SK-N-SH (cell line): ENCODE measurements at regions not wholly inside any gene's neighbourhood (a gene's known extent, or its start where the extent isn't known, plus 50 kb on each side); places are given as distances from the start of the nearest gene placed in this dataset.

Source experiments
- CTCF ChIA-PET: fragments of 300-600, 350-600 bp; formaldehyde crosslinking; extraction: SDS; loops from one replicate; lab custom pipeline; 2021; lab: Yijun Ruan, JAX
- POLR2A ChIA-PET: fragments of 350-600 bp; sonication (Branson Sonifier 250); formaldehyde crosslinking; extraction: SDS; loops from one replicate; lab custom pipeline; 2020; ENCODE audit warnings: antibody characterized with exemption, inconsistent platforms; lab: Yijun Ruan, JAX
- DNase-seq: peaks from one replicate; pipeline ENCODE4 v3.0.0; 2012
- H2AFZ ChIP-seq: fragments of 200-600 bp; sonication (generic); 2 replicates; pipeline ENCODE4 v1.8.1; 2016; ENCODE audit warnings: antibody characterized with exemption, mild to moderate bottlenecking, low read depth
- H3F3A ChIP-seq: fragments of 200-600 bp; sonication (generic); replicated peaks from 2 replicates; pipeline ENCODE3; 2016; ENCODE audit warnings: antibody characterized with exemption, mild to moderate bottlenecking; ENCODE audit not compliant: insufficient read depth
- H3K27ac ChIP-seq, 2 experiments: fragments of 200-500 bp in 1 of 2; fragments of 200-600 bp in 1 of 2; sonication (Bioruptor generic) in 1 of 2; sonication (generic), shearing (Covaris generic) in 1 of 2; 2 replicates each; pipeline versions ENCODE4 v1.5.1 to v1.6.1; 2014 to 2016; ENCODE audit warnings: low read depth in 2 of 2, inconsistent platforms in 1 of 2, low read length in 1 of 2, mild to moderate bottlenecking in 1 of 2, mixed read lengths in 1 of 2
- H3K27me3 ChIP-seq: fragments of 200-600 bp; sonication (generic), shearing (Covaris generic); 2 replicates; pipeline ENCODE4 v1.6.1; 2016; ENCODE audit warnings: mixed run types; ENCODE audit not compliant: insufficient read depth
- H3K36me3 ChIP-seq, 2 experiments: fragments of 200-500 bp in 1 of 2; fragments of 200-600 bp in 1 of 2; sonication (Bioruptor generic) in 1 of 2; sonication (generic) in 1 of 2; replicated peaks in 1 of 2; 2 replicates each; pipeline versions ENCODE3 to v1.5.1; 2014 to 2016; ENCODE audit warnings: low read length in 1 of 2, mild to moderate bottlenecking in 1 of 2; ENCODE audit not compliant: insufficient read depth in 2 of 2, control insufficient read depth in 1 of 2
- H3K4me1 ChIP-seq, 2 experiments: fragments of 200-500 bp in 1 of 2; fragments of 200-600 bp in 1 of 2; sonication (Bioruptor generic) in 1 of 2; sonication (generic), shearing (Covaris generic) in 1 of 2; 2 replicates each; pipeline versions ENCODE4 v1.5.1 to v1.6.1; 2014 to 2016; ENCODE audit warnings: low read depth in 1 of 2, low read length in 1 of 2, mixed run types in 1 of 2; ENCODE audit not compliant: insufficient read depth in 2 of 2, control insufficient read depth in 1 of 2
- H3K4me2 ChIP-seq: fragments of 200-600 bp; sonication (generic), shearing (Covaris generic); 2 replicates; pipeline ENCODE4 v1.6.1; 2017; ENCODE audit warnings: mixed run types
- H3K4me3 ChIP-seq, 2 experiments: fragments of 200-500 bp in 1 of 2; fragments of 200-600 bp in 1 of 2; sonication (Bioruptor generic) in 1 of 2; sonication (generic), shearing (Covaris generic) in 1 of 2; 2 replicates each; pipeline versions ENCODE4 v1.5.1 to v1.8.1; 2014 to 2016; ENCODE audit warnings: low read depth in 2 of 2, inconsistent platforms in 1 of 2, low read length in 1 of 2, mild to moderate bottlenecking in 1 of 2, mixed read lengths in 1 of 2, moderate library complexity in 1 of 2
- H3K79me2 ChIP-seq: fragments of 200-600 bp; sonication (generic); 2 replicates; pipeline ENCODE4 v1.8.1; 2017; ENCODE audit warnings: mild to moderate bottlenecking; ENCODE audit not compliant: insufficient read depth
- H3K9ac ChIP-seq: fragments of 200-600 bp; sonication (generic); 2 replicates; pipeline ENCODE4 v1.6.1; 2017; ENCODE audit warnings: mixed run types
- H3K9me2 ChIP-seq: fragments of 200-600 bp; sonication (generic); 2 replicates; pipeline ENCODE4 v1.6.1; 2017; ENCODE audit warnings: mixed run types
- H3K9me3 ChIP-seq: fragments of 200-600 bp; sonication (generic); 2 replicates; pipeline ENCODE4 v1.6.1; 2017; ENCODE audit warnings: mixed run types, mild to moderate bottlenecking, moderate library complexity
- H4K20me1 ChIP-seq: fragments of 200-600 bp; sonication (generic); 2 replicates; pipeline ENCODE4 v1.6.1; 2017; ENCODE audit warnings: mild to moderate bottlenecking, mixed run types; ENCODE audit not compliant: insufficient read depth
- CHD2 ChIP-seq: fragments of 150-350 bp; IDR thresholded peaks from 2 replicates; pipeline ENCODE4 v1.6.1; 2018; ENCODE audit warnings: low read length; ENCODE audit not compliant: partially characterized antibody
- FOSL2 ChIP-seq: IDR thresholded peaks from 2 replicates; pipeline ENCODE4 v1.4.0; 2012; ENCODE audit warnings: low read depth, mild to moderate bottlenecking, moderate library complexity, borderline replicate concordance
- FOXM1 ChIP-seq: IDR thresholded peaks from 2 replicates; pipeline ENCODE4 v1.4.0; 2012; ENCODE audit warnings: low read depth, mild to moderate bottlenecking
- GABPA ChIP-seq: IDR thresholded peaks from 2 replicates; pipeline ENCODE4 v1.4.0; 2012; ENCODE audit warnings: low read depth, mild to moderate bottlenecking
- GATA2 ChIP-seq: sonication (generic); formaldehyde crosslinking; IDR thresholded peaks from 2 replicates; pipeline ENCODE4 v1.5.0; 2020; ENCODE audit warnings: mild to moderate bottlenecking, missing genetic modification reagents
- JUND ChIP-seq: IDR thresholded peaks from 2 replicates; pipeline ENCODE4 v1.4.0; 2012
- MEF2A ChIP-seq: IDR thresholded peaks from 2 replicates; pipeline ENCODE4 v1.4.0; 2012; ENCODE audit warnings: low read depth, borderline replicate concordance
- MXI1 ChIP-seq: IDR thresholded peaks from 2 replicates; pipeline ENCODE4 v1.6.1; 2012; ENCODE audit warnings: mild to moderate bottlenecking, low read depth, low read length, improper control_type of control experiment
- NRF1 ChIP-seq: IDR thresholded peaks from 2 replicates; pipeline ENCODE4 v1.6.1; 2012; ENCODE audit warnings: low read depth, mild to moderate bottlenecking, low read length
- RAD21 ChIP-seq: IDR thresholded peaks from 2 replicates; pipeline ENCODE4 v1.6.1; 2012; ENCODE audit warnings: mild to moderate bottlenecking, low read length
- RCOR1 ChIP-seq: fragments of 150-350 bp; IDR thresholded peaks from 2 replicates; pipeline ENCODE4 v1.6.1; 2017; ENCODE audit warnings: antibody characterized with exemption, low read length
- RFX5 ChIP-seq: IDR thresholded peaks from 2 replicates; pipeline ENCODE4 v1.6.1; 2012; ENCODE audit warnings: mild to moderate bottlenecking, improper control_type of control experiment, low read length
- RXRA ChIP-seq: IDR thresholded peaks from 2 replicates; pipeline ENCODE4 v1.4.0; 2012; ENCODE audit warnings: low read depth, mild to moderate bottlenecking, borderline replicate concordance
- SMC3 ChIP-seq: IDR thresholded peaks from 2 replicates; pipeline ENCODE4 v1.6.1; 2012; ENCODE audit warnings: low read depth, low read length, improper control_type of control experiment
- TCF12 ChIP-seq: IDR thresholded peaks from 2 replicates; pipeline ENCODE4 v1.4.0; 2012
- TEAD4 ChIP-seq: IDR thresholded peaks from 2 replicates; pipeline ENCODE4 v1.4.0; 2012; ENCODE audit warnings: mild to moderate bottlenecking, borderline replicate concordance; ENCODE audit not compliant: insufficient read depth
- WGBS: methylation state at CpG from one replicate; pipeline ENCODE4 v1.1.6; 2017; ENCODE audit warnings: low lambda C conversion rate; 5-methylcytosine and 5-hydroxymethylcytosine counted together
- TF ChIP-seq, protein P1 (sequence below): fragments of 200-600 bp; sonication (generic); IDR thresholded peaks from 2 replicates; pipeline ENCODE4 v1.6.1; 2017; ENCODE audit warnings: antibody characterized with exemption, mild to moderate bottlenecking, moderate library complexity
- TF ChIP-seq, protein P2 (sequence below): IDR thresholded peaks from 2 replicates; pipeline ENCODE4; 2012
- TF ChIP-seq, protein P3 (sequence below): fragments of 150-350 bp; IDR thresholded peaks from 2 replicates; pipeline ENCODE4 v1.6.1; 2016; ENCODE audit warnings: mild to moderate bottlenecking, low read depth, low read length
- TF ChIP-seq, protein P4 (sequence below): IDR thresholded peaks from 2 replicates; pipeline ENCODE4 v1.4.0; 2012; ENCODE audit warnings: low read depth

DNA sequence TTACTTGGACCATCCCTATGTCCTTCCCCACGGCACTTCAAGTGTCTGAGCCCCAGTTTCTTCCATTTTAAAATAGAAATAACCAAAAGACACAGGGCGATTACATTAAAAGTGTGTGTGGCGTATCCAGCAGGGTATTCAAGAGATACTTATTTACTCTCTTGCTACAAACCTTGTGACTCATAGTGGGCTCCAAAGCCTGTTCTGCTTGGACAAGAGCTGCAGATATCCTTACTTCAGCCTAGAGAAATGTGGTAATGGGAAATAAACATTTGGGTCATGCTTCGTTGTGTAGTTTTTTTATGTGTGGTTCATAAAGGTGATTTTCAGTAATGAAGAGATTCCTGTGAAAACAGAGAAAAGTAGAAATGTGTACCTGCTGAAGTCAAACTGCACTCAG lies 288.9 kb upstream of the CDH11 start (continued):
- no peak for TF ChIP-seq GATA2 (CRISPR knock-in tag)
- TF ChIP-seq, all 33 proteins: peak for 0

DNA sequence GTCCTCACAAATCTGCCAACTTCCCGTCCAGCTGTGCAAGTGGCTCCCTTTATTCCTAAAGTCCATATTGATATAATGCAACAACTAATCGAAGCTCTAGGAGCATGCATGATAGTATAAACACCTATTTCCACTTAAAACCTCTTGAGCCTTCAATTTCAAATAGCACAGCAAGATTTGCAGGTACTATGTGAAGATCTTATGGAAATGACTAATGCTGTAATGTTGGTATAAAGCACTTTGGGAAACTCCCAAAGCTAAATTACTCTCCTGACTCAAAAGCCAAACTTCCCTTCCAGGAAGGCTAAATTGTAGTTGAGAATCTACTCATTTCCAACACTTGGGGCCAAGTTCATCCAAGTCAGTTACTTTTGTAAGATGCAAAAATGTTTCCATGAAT lies 287.6 kb upstream of the CDH11 start:
- Histone ChIP-seq H3K79me2 (no peaks in the 10 kb centered on the region), H3K36me3 (no peaks in the 10 kb centered on the region), H3K9me3 (no peaks in the 10 kb centered on the region), H3K27ac (no peak overlapping the region), H3K4me1 (peaks cover 8 to 9% of the 10 kb centered on the region in 2 experiments), H4K20me1 (no peaks in the 10 kb centered on the region), H3K27me3 (no peaks in the 10 kb centered on the region), H2AFZ (no peak overlapping the region), H3K9ac (no peak overlapping the region), H3K4me2 (no peak overlapping the region), H3K4me3 (no peak overlapping the region), H3F3A (peaks cover 12% of the 10 kb centered on the region), H3K9me2 (no peaks in the 10 kb centered on the region)
- WGBS: 68% methylated on average over 2 of the region's 2 CpGs
- TF ChIP-seq RFX5 (no peak), FOSL2 (0 out of 2 replicates have a peak, but pooled peaks have one; percentile 4)
- no peak for DNase-seq
- ChIA-PET POLR2A (no interaction called here), CTCF (interaction anchor here (0.8 kb wide), 1 partner anchor 265 kb away, joined by 3 read pairs; no protein-coding TSS in a partner anchor)

DNA sequence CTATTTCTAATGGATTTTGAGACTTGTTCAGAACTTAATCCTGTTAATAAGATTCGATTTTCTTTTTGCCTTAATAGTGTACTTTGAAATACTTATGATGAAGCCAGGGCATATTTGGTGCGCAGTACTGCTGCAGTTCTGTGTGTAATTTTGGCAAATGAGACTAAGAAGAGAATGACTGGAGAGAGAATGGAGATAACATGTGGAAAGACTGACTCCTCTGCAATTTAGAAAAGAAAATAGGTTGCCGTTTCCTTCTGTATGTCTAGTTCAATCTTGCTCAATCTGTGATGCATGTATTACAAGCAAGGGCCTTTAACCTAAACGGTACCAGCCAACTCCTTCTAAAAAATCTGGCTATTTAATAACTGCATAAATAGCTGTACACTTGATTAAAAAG lies 285.1 kb upstream of the CDH11 start:
- no peak for DNase-seq
- Histone ChIP-seq H3K36me3 (no peaks in the 10 kb centered on the region), H2AFZ (no peak overlapping the region), H3K79me2 (no peaks in the 10 kb centered on the region), H3K4me3 (no peak overlapping the region), H3K27me3 (no peaks in the 10 kb centered on the region), H3K4me1 (peaks cover 3 to 8% of the 10 kb centered on the region in 2 experiments; a peak in 3 of 4 replicates), H3K9ac (no peak overlapping the region), H3K9me2 (no peaks in the 10 kb centered on the region), H3F3A (peaks cover 6% of the 10 kb centered on the region), H3K9me3 (no peaks in the 10 kb centered on the region)
- POLR2A ChIA-PET: no interaction called here
- TF ChIP-seq, protein P1, sequence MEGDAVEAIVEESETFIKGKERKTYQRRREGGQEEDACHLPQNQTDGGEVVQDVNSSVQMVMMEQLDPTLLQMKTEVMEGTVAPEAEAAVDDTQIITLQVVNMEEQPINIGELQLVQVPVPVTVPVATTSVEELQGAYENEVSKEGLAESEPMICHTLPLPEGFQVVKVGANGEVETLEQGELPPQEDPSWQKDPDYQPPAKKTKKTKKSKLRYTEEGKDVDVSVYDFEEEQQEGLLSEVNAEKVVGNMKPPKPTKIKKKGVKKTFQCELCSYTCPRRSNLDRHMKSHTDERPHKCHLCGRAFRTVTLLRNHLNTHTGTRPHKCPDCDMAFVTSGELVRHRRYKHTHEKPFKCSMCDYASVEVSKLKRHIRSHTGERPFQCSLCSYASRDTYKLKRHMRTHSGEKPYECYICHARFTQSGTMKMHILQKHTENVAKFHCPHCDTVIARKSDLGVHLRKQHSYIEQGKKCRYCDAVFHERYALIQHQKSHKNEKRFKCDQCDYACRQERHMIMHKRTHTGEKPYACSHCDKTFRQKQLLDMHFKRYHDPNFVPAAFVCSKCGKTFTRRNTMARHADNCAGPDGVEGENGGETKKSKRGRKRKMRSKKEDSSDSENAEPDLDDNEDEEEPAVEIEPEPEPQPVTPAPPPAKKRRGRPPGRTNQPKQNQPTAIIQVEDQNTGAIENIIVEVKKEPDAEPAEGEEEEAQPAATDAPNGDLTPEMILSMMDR: no peak
- no peak for TF ChIP-seq JUND
- TF ChIP-seq GABPA: no peak
- TF ChIP-seq RFX5: no peak
- no peak for TF ChIP-seq TEAD4
- no peak for TF ChIP-seq CHD2
- TF ChIP-seq TCF12: no peak
- no peak for TF ChIP-seq MEF2A
- no peak for TF ChIP-seq RCOR1
- TF ChIP-seq RXRA: no peak
- no peak for TF ChIP-seq SMC3
- TF ChIP-seq, protein P2, sequence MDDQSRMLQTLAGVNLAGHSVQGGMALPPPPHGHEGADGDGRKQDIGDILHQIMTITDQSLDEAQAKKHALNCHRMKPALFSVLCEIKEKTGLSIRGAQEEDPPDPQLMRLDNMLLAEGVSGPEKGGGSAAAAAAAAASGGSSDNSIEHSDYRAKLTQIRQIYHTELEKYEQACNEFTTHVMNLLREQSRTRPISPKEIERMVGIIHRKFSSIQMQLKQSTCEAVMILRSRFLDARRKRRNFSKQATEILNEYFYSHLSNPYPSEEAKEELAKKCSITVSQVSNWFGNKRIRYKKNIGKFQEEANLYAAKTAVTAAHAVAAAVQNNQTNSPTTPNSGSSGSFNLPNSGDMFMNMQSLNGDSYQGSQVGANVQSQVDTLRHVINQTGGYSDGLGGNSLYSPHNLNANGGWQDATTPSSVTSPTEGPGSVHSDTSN: no peak
- no peak for TF ChIP-seq FOXM1
- TF ChIP-seq, protein P3, sequence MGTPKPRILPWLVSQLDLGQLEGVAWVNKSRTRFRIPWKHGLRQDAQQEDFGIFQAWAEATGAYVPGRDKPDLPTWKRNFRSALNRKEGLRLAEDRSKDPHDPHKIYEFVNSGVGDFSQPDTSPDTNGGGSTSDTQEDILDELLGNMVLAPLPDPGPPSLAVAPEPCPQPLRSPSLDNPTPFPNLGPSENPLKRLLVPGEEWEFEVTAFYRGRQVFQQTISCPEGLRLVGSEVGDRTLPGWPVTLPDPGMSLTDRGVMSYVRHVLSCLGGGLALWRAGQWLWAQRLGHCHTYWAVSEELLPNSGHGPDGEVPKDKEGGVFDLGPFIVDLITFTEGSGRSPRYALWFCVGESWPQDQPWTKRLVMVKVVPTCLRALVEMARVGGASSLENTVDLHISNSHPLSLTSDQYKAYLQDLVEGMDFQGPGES: no peak
- TF ChIP-seq NRF1: no peak
- no peak for TF ChIP-seq RAD21
- no peak for TF ChIP-seq MXI1
- TF ChIP-seq, protein P4, sequence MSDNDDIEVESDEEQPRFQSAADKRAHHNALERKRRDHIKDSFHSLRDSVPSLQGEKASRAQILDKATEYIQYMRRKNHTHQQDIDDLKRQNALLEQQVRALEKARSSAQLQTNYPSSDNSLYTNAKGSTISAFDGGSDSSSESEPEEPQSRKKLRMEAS: no peak
- TF ChIP-seq, all 33 proteins: peak for 0
- CTCF ChIA-PET: no interaction called here
- no peaks in the 10 kb centered on the region for H4K20me1 ChIP-seq
- no peak overlapping the region for H3K4me2 ChIP-seq
- H3K27ac ChIP-seq: no peak overlapping the region
- 67% methylated on average over 4 of the region's 4 CpGs for WGBS
